ENCODE measurements at regions not wholly inside any gene's neighbourhood (a gene's known extent, or its start where the extent isn't known, plus 50 kb on each side); places are given as distances from the start of the nearest gene placed in this dataset.

- no peak for DNase-seq (ENCODE audit: low read depth)
- TF ChIP-seq CTCF (IDR thresholded peaks at IDR 0.05; ENCODE audit: insufficient read depth, low read depth, low read length) = no peak
- no peak overlapping the region for H3K4me3 ChIP-seq (ENCODE audit: low read depth, low read length)
Observed at GRCh38 chr5:91839233-91839632, 456.1 kb upstream of the ARRDC3 start.

- DNase-seq (ENCODE audit: low read depth) = no peak
Observed at GRCh38 chr5:91830361-91830953, 447.3 kb upstream of the ARRDC3 start.

GRCh38 chr5:91825618-91826017 lies 442.5 kb upstream of the ARRDC3 start:
- no peak overlapping the region for H3K4me3 ChIP-seq (ENCODE audit: low read depth, low read length)
- DNase-seq (ENCODE audit: low read depth) = no peak
- TF ChIP-seq CTCF (IDR thresholded peaks at IDR 0.05; ENCODE audit: insufficient read depth, low read depth, low read length) = no peak

More at GRCh38 chr5:91830361-91830953, 447.3 kb upstream of the ARRDC3 start:
- no peak for TF ChIP-seq CTCF (IDR thresholded peaks at IDR 0.05; ENCODE audit: insufficient read depth, low read depth, low read length)
- H3K4me3 ChIP-seq (ENCODE audit: low read depth, low read length) = no peak overlapping the region

GRCh38 chr5:91824406-91824805 lies 441.3 kb upstream of the ARRDC3 start:
- H3K4me3 ChIP-seq (ENCODE audit: low read depth, low read length) = no peak overlapping the region
- DNase-seq (ENCODE audit: low read depth) = no peak
- TF ChIP-seq CTCF (IDR thresholded peaks at IDR 0.05; ENCODE audit: insufficient read depth, low read depth, low read length) = no peak

- no peak overlapping the region for H3K4me3 ChIP-seq (ENCODE audit: low read depth, low read length)
- DNase-seq (ENCODE audit: low read depth) = no peak
- no peak for TF ChIP-seq CTCF (IDR thresholded peaks at IDR 0.05; ENCODE audit: insufficient read depth, low read depth, low read length)
Observed at GRCh38 chr5:91820874-91821273, 437.8 kb upstream of the ARRDC3 start.

- no peak for DNase-seq (ENCODE audit: low read depth)
- no peak for TF ChIP-seq CTCF (IDR thresholded peaks at IDR 0.05; ENCODE audit: insufficient read depth, low read depth, low read length)
- H3K4me3 ChIP-seq (ENCODE audit: low read depth, low read length) = no peak overlapping the region
Observed at GRCh38 chr5:91816681-91817080, 433.6 kb upstream of the ARRDC3 start.

GRCh38 chr5:91797576-91797975 lies 414.5 kb upstream of the ARRDC3 start:
- TF ChIP-seq CTCF (IDR thresholded peaks at IDR 0.05; ENCODE audit: insufficient read depth, low read depth, low read length) = no peak
- H3K4me3 ChIP-seq (ENCODE audit: low read depth, low read length) = no peak overlapping the region
- DNase-seq (ENCODE audit: low read depth) = no peak
